Fibroblast of villous mesenchyme (primary cell): ENCODE measurements at regions not wholly inside any gene's neighbourhood (a gene's known extent, or its start where the extent isn't known, plus 50 kb on each side); places are given as distances from the start of the nearest gene placed in this dataset.

Source experiments
- DNase-seq: peaks from one replicate; pipeline ENCODE4 v3.0.0-alpha.2; 2010; ENCODE audit warnings: low read depth
- H3K4me3 ChIP-seq: 2 replicates; pipeline ENCODE4 v1.5.1; 2011; ENCODE audit warnings: low read depth, mild to moderate bottlenecking, low read length
- CTCF ChIP-seq: IDR thresholded peaks from 2 replicates; pipeline ENCODE4 v1.5.1; 2012; ENCODE audit warnings: low read depth, mild to moderate bottlenecking, low read length; ENCODE audit not compliant: insufficient read depth

- no peak for TF ChIP-seq CTCF
- DNase-seq = no peak
- H3K4me3 ChIP-seq = no peak overlapping the region
Observed at GRCh38 chr13:61358599-61358998, 57.0 kb downstream of the PCDH20 start.

GRCh38 chr13:61350341-61350740, 65.3 kb downstream of the PCDH20 start:
- TF ChIP-seq CTCF = no peak
- DNase-seq = no peak
- no peak overlapping the region for H3K4me3 ChIP-seq

GRCh38 chr13:61339054-61339621, 76.5 kb downstream of the PCDH20 start:
- no peak for DNase-seq
- H3K4me3 ChIP-seq = no peak overlapping the region
- no peak for TF ChIP-seq CTCF

GRCh38 chr13:61316647-61317046, 99.0 kb downstream of the PCDH20 start:
- no peak for TF ChIP-seq CTCF
- DNase-seq = no peak

GRCh38 chr13:61294467-61295191, 121.0 kb downstream of the PCDH20 start:
- no peak overlapping the region for H3K4me3 ChIP-seq
- no peak for DNase-seq
- no peak for TF ChIP-seq CTCF

More at GRCh38 chr13:61316647-61317046, 99.0 kb downstream of the PCDH20 start:
- no peak overlapping the region for H3K4me3 ChIP-seq

- no peak for TF ChIP-seq CTCF
- H3K4me3 ChIP-seq = no peak overlapping the region
- DNase-seq = no peak
Observed at GRCh38 chr13:61286148-61286745, 129.4 kb downstream of the PCDH20 start.
